C4-2B (cell line): ENCODE measurements at regions not wholly inside any gene's neighbourhood (a gene's known extent, or its start where the extent isn't known, plus 50 kb on each side); places are given as distances from the start of the nearest gene placed in this dataset.

Experiments used
- ZFX ChIP-seq: fragments of 450-650 bp; IDR thresholded peaks from 2 replicates; pipeline ENCODE4 v1.6.1; 2017
- TF ChIP-seq, protein P1 (sequence below): fragments of 450-650 bp; conservative IDR thresholded peaks from 2 replicates; pipeline ENCODE4 v1.5.1; 2017; ENCODE audit warnings: mild to moderate bottlenecking

DNA sequence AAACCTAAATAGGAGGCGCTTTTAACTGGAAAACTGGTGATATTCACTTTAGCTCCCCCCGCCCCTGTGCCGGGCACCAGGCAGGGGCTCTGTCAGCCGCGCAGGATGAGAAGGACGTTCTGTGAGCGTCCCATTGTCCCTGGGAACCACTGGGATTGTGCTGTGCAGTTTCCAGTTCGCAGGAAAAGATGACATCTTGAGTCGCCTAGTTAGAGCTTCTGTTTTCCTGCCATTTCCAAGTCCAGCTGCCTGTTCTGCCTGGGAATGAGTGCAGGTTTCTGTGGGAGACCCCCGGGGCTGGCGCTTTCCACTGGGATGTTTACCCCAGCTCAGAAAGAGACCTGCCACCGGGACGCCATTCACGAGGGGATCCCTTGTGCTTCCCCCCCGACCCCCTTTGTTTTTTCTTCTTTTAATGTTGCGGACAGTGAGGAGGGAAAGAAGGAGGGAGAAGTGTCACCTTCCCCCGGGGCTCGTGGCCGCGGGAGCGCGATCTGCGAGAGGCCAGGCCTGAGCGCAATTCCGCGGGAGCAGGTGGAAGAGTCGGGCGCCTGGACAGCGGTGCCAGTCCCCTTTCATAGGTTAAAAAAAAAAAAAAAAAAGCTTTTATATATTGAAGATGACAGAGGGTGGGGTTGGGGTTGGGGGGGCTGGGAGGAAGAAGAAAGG is 121.5 kb downstream of the RMI1 start:
- TF ChIP-seq, protein P1, sequence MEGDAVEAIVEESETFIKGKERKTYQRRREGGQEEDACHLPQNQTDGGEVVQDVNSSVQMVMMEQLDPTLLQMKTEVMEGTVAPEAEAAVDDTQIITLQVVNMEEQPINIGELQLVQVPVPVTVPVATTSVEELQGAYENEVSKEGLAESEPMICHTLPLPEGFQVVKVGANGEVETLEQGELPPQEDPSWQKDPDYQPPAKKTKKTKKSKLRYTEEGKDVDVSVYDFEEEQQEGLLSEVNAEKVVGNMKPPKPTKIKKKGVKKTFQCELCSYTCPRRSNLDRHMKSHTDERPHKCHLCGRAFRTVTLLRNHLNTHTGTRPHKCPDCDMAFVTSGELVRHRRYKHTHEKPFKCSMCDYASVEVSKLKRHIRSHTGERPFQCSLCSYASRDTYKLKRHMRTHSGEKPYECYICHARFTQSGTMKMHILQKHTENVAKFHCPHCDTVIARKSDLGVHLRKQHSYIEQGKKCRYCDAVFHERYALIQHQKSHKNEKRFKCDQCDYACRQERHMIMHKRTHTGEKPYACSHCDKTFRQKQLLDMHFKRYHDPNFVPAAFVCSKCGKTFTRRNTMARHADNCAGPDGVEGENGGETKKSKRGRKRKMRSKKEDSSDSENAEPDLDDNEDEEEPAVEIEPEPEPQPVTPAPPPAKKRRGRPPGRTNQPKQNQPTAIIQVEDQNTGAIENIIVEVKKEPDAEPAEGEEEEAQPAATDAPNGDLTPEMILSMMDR, result no peak
- TF ChIP-seq ZFX, result no peak
